Right atrium auricular region (tissue), 2 donors: ENCODE measurements at regions not wholly inside any gene's neighbourhood (a gene's known extent, or its start where the extent isn't known, plus 50 kb on each side); places are given as distances from the start of the nearest gene placed in this dataset.
A peak's percentile ranks its signal among the peaks of the same experiment; 100 is the strongest.
"Not testable (repeated sequence)": the region's sequence is repeated elsewhere in the genome, so short reads cannot be mapped to it uniquely, and the experiment has no call there.

Experiments
- DNase-seq: peaks from one replicate; pipeline ENCODE4 v3.0.0-alpha.2; 2019; ENCODE audit warnings: low spot score
- H3K27ac ChIP-seq, 2 donors: fragments of 200-600 bp; sonication (generic); 1 replicate in 1 of 2; 2 replicates in 1 of 2; pipeline ENCODE4 v1.5.1; 2016 to 2019
- H3K27me3 ChIP-seq, 2 donors: fragments of 200-600 bp; sonication (generic); one replicate each; pipeline versions ENCODE4 v1.5.1 to v1.6.0; 2017 to 2019
- H3K36me3 ChIP-seq: fragments of 200-600 bp; sonication (generic); one replicate; pipeline ENCODE4 v1.5.1; 2016
- H3K4me1 ChIP-seq, 2 donors: fragments of 200-600 bp; sonication (generic); one replicate each; pipeline versions ENCODE4 v1.5.1 to v1.6.0; 2017 to 2019
- H3K4me3 ChIP-seq, 2 donors: fragments of 200-600 bp; sonication (generic); 1 replicate in 1 of 2; 2 replicates in 1 of 2; pipeline ENCODE4 v1.5.1; 2017 to 2019; ENCODE audit warnings: mild to moderate bottlenecking in 1 of 2, moderate library complexity in 1 of 2
- H3K9me3 ChIP-seq, 2 donors: fragments of 200-600 bp; sonication (generic); one replicate each; pipeline ENCODE4 v1.5.1; 2019
- CTCF ChIP-seq, 2 donors: fragments of 200-600 bp; sonication (generic); IDR thresholded peaks; one replicate each; pipeline ENCODE4 v1.5.1; 2019; ENCODE audit warnings: antibody characterized with exemption in 2 of 2

DNA sequence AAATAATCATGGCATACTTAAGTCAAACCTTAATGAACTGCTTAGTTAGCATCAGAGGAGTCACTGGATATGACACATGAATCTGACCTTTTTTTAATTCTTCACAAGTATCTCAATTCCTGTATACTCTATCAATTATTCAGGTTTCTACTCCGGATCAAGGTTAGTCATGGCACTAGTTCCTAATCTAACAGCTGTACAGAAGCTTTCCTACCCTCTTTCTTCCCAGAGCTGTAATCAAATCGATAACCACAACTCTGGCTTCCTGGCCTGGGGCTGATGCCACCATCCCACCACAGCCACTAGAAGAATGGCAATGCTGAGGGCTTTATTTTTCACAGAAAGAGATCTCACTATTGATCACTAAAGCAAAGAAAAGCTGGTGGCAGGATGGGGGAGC lies 718.5 kb downstream of the SMARCA1 start:
- no peaks in the 10 kb centered on the region for H3K4me1 ChIP-seq
- no peaks in the 10 kb centered on the region for H3K27me3 ChIP-seq
- no peak overlapping the region for H3K4me3 ChIP-seq
- no peaks in the 10 kb centered on the region for H3K36me3 ChIP-seq
- H3K27ac ChIP-seq, result no peak overlapping the region
- no peaks in the 10 kb centered on the region for H3K9me3 ChIP-seq
- DNase-seq, result no peak
- TF ChIP-seq CTCF (IDR thresholded peaks at IDR 0.05), result no peak

DNA sequence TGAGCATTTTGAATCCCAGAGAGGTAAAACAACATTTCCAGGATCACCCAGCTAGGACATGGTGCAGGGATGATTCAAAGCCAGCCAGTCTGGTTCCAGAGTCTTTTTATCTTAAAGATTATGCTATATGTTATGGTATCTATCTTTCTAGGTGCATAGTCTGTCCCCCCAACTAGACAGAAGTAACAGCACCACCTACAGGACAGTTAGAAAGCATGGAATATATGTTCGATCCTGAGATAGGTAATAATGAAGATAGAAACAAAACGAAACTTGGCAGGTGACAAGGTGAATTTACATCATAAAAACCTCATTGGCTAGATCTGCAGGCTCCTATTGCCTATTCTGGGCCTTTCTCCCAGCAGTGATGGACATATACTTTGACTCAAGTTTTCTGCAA lies 723.2 kb downstream of the SMARCA1 start:
- Histone ChIP-seq H3K36me3 (no peaks in the 10 kb centered on the region), H3K9me3 (no peaks in the 10 kb centered on the region), H3K4me1 (no peaks in the 10 kb centered on the region), H3K27ac (no peak overlapping the region), H3K27me3 (no peaks in the 10 kb centered on the region), H3K4me3 (no peak overlapping the region)
- TF ChIP-seq CTCF (IDR thresholded peaks at IDR 0.05), result no peak
- DNase-seq, result no peak

- not testable (repeated sequence) for H3K27me3 ChIP-seq, H3K27ac ChIP-seq, H3K9me3 ChIP-seq, DNase-seq, H3K36me3 ChIP-seq, H3K4me3 ChIP-seq, H3K4me1 ChIP-seq
These were observed 730.9 kb upstream of the ACTRT1 start for GRCh38 chrX:128783139-128783538.

GRCh38 chrX:128781506-128781905 lies 729.3 kb upstream of the ACTRT1 start:
- TF ChIP-seq CTCF (IDR thresholded peaks at IDR 0.05), result peak in 1 of 2 donors; percentile 42
- Histone ChIP-seq H3K27me3 (no peaks in the 10 kb centered on the region), H3K4me3 (no peak overlapping the region), H3K4me1 (no peaks in the 10 kb centered on the region), H3K36me3 (no peaks in the 10 kb centered on the region), H3K27ac (no peak overlapping the region), H3K9me3 (no peaks in the 10 kb centered on the region)
- no peak for DNase-seq

DNA sequence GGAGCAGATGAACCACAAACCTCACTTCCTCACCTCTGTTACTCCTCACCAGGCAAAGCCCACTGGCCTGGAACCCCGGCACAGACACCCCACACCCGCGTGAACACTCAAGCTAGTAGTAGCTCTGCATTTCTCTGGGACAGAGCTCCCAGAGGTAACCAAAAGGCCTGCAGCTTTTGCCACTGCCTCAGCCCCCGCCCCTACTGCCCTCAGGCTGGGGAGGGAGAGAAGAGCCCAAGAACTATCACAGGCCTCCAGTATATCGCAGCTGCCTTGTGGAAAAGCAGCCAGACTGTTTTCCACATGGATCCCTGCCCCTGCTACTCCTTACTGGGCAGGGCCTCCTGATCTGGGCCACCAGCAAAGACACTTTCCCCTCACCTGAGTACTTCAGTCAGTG lies 728.7 kb upstream of the ACTRT1 start:
- no peak for TF ChIP-seq CTCF (IDR thresholded peaks at IDR 0.05)
- H3K27me3 ChIP-seq, result no peaks in the 10 kb centered on the region
- H3K27ac ChIP-seq, result no peak overlapping the region
- H3K36me3 ChIP-seq, result no peaks in the 10 kb centered on the region
- no peak for DNase-seq
- H3K9me3 ChIP-seq, result no peaks in the 10 kb centered on the region
- no peaks in the 10 kb centered on the region for H3K4me1 ChIP-seq
- H3K4me3 ChIP-seq, result no peak overlapping the region

DNA sequence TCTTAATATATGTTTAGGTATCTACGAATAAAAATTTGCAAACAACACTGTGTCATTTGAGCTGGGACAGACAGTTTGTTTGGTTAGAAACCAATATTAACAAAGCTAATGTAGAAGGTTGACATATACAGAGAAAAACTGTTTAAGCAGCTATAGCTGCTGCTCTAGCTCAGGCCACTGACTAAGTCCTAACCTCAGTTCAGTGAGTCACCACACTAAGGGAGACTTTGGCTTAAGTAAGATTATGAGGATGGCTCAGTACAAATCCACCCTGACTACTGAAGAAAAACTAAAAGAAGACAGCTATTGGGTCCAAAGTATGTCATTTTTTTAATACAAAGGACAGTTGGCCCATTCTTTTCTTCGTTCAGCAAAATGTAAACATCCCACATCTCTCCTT lies 717.3 kb upstream of the ACTRT1 start:
- Histone ChIP-seq H3K36me3 (no peaks in the 10 kb centered on the region), H3K4me3 (no peak overlapping the region), H3K9me3 (no peaks in the 10 kb centered on the region), H3K27me3 (no peaks in the 10 kb centered on the region), H3K4me1 (no peaks in the 10 kb centered on the region), H3K27ac (no peak overlapping the region)
- DNase-seq, result no peak
- TF ChIP-seq CTCF (IDR thresholded peaks at IDR 0.05), result no peak
